Activated naive CD8-positive, alpha-beta T cell treated with anti-CD3 and anti-CD28 coated beads, Interleukin-2, amount 50 U/mL, for 24 hours (primary cell): ENCODE measurements at regions not wholly inside any gene's neighbourhood (a gene's known extent, or its start where the extent isn't known, plus 50 kb on each side); places are given as distances from the start of the nearest gene placed in this dataset.

ENCODE experiments used
- ATAC-seq: fragments of 150-1000 bp; cut with Tn5 transposase; one replicate; pipeline ENCODE4 v1.10.0; 2021
- DNase-seq: peaks from one replicate; pipeline ENCODE4 v3.0.0; 2021
- H3K27ac Mint-ChIP-seq: one replicate; pipeline ENCODE4 v1.8.0; 2021; ENCODE audit warnings: mild to moderate bottlenecking, mixed read lengths
- H3K27me3 Mint-ChIP-seq: one replicate; pipeline ENCODE4 v1.8.0; 2021; ENCODE audit warnings: mixed read lengths
- H3K36me3 Mint-ChIP-seq: one replicate; pipeline ENCODE4 v1.8.0; 2021; ENCODE audit warnings: low read depth, mixed read lengths
- H3K4me1 Mint-ChIP-seq: one replicate; pipeline ENCODE4 v1.8.0; 2021; ENCODE audit warnings: mixed read lengths
- H3K4me3 Mint-ChIP-seq: one replicate; pipeline ENCODE4 v1.8.0; 2021; ENCODE audit warnings: mild to moderate bottlenecking, moderate library complexity, mixed read lengths
- H3K9me3 Mint-ChIP-seq: one replicate; pipeline ENCODE4 v1.8.0; 2021; ENCODE audit warnings: mixed read lengths

- Mint-ChIP-seq H3K4me1 (peaks cover 19% of the 10 kb centered on the region), H3K36me3 (no peaks in the 10 kb centered on the region), H3K27ac (no peak overlapping the region), H3K4me3 (no peak overlapping the region), H3K9me3 (peaks cover 7% of the 10 kb centered on the region), H3K27me3 (peaks cover 2% of the 10 kb centered on the region)
- no peak for DNase-seq
- no peak for ATAC-seq
Measured at GRCh38 chr12:67797185-67797741, 148.7 kb downstream of the DYRK2 start.

- Mint-ChIP-seq H3K9me3 (peaks cover 6% of the 10 kb centered on the region), H3K36me3 (no peaks in the 10 kb centered on the region), H3K4me3 (no peak overlapping the region), H3K27me3 (peaks cover 2% of the 10 kb centered on the region), H3K4me1 (peaks cover 22% of the 10 kb centered on the region), H3K27ac (no peak overlapping the region)
- DNase-seq (no peak), ATAC-seq (no peak)
Measured at GRCh38 chr12:67797753-67798152, 149.2 kb downstream of the DYRK2 start.

GRCh38 chr12:67798768-67799167 lies 150.2 kb downstream of the DYRK2 start:
- ATAC-seq: no peak
- Mint-ChIP-seq H3K4me3 (no peak overlapping the region), H3K27ac (no peak overlapping the region), H3K9me3 (no peaks in the 10 kb centered on the region), H3K4me1 (peaks cover 24% of the 10 kb centered on the region), H3K27me3 (peaks cover 2% of the 10 kb centered on the region), H3K36me3 (no peaks in the 10 kb centered on the region)
- no peak for DNase-seq

GRCh38 chr12:67802731-67803130 lies 154.2 kb downstream of the DYRK2 start:
- H3K27ac Mint-ChIP-seq: no peak overlapping the region
- DNase-seq: no peak
- peaks cover 27% of the 10 kb centered on the region for H3K4me1 Mint-ChIP-seq
- ATAC-seq: no peak
- peaks cover 2% of the 10 kb centered on the region for H3K27me3 Mint-ChIP-seq
- no peaks in the 10 kb centered on the region for H3K9me3 Mint-ChIP-seq
- H3K4me3 Mint-ChIP-seq: no peak overlapping the region
- H3K36me3 Mint-ChIP-seq: no peaks in the 10 kb centered on the region

DNA sequence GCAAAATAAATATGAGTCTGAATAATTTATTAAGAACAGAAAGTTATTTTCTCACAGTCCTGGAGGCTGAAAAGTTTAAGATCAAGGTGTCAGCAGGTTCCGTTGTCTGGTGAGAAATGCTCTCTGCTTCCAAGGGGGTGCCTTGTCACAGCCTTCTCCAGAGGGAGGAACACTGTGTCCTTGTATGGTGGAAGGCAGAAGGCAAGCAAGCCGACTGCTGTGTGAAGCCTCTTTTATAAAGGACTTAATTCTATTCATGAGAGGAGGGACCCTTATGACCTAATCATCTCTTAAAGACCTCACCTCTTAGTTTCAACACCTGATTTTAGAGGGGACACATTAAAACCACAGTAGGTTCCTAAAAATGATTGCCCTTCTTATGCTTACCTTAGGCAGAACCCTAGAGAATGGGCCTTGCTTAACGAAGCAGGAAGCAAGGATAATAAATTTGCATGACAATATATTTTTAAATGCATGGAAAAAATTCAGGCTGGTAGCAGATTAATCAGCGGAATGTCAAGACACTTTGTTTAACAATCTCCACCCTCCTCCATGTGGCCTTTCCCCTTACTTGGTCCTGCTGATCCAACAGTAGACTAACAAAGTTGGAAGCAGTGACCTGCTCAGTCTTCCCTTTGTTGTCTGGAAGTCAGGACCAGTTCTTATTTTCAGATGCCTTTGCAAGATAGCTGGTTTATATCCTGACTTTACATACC lies 154.9 kb downstream of the DYRK2 start:
- no peaks in the 10 kb centered on the region for H3K36me3 Mint-ChIP-seq
- H3K4me1 Mint-ChIP-seq: peaks cover 29% of the 10 kb centered on the region
- H3K9me3 Mint-ChIP-seq: no peaks in the 10 kb centered on the region
- H3K27ac Mint-ChIP-seq: no peak overlapping the region
- H3K27me3 Mint-ChIP-seq: peaks cover under 1% of the 10 kb centered on the region
- DNase-seq: no peak
- H3K4me3 Mint-ChIP-seq: no peak overlapping the region
- ATAC-seq: no peak

GRCh38 chr12:67804168-67804567 lies 155.6 kb downstream of the DYRK2 start:
- ATAC-seq (peak; percentile 97), DNase-seq (peak; percentile 38)
- Mint-ChIP-seq H3K4me1 (peaks cover 26% of the 10 kb centered on the region), H3K27me3 (peaks cover 3% of the 10 kb centered on the region), H3K9me3 (no peaks in the 10 kb centered on the region), H3K36me3 (no peaks in the 10 kb centered on the region), H3K4me3 (no peak overlapping the region), H3K27ac (no peak overlapping the region)

GRCh38 chr12:67807814-67808213 lies 159.3 kb downstream of the DYRK2 start:
- Mint-ChIP-seq H3K27ac (no peak overlapping the region), H3K4me3 (no peak overlapping the region), H3K9me3 (peaks cover 6% of the 10 kb centered on the region), H3K27me3 (peaks cover 3% of the 10 kb centered on the region), H3K4me1 (peaks cover 13% of the 10 kb centered on the region), H3K36me3 (peaks cover 2% of the 10 kb centered on the region)
- ATAC-seq: no peak
- DNase-seq: no peak

GRCh38 chr12:67810166-67810565 lies 161.6 kb downstream of the DYRK2 start:
- no peak overlapping the region for H3K4me3 Mint-ChIP-seq
- peaks cover 20% of the 10 kb centered on the region for H3K9me3 Mint-ChIP-seq
- ATAC-seq (no peak), DNase-seq (no peak)
- H3K36me3 Mint-ChIP-seq: peaks cover 2% of the 10 kb centered on the region
- peaks cover 17% of the 10 kb centered on the region for H3K4me1 Mint-ChIP-seq
- no peak overlapping the region for H3K27ac Mint-ChIP-seq
- peaks cover 3% of the 10 kb centered on the region for H3K27me3 Mint-ChIP-seq

- peaks cover 32% of the 10 kb centered on the region for H3K9me3 Mint-ChIP-seq
- peaks cover 17% of the 10 kb centered on the region for H3K4me1 Mint-ChIP-seq
- ATAC-seq (peak; percentile 72), DNase-seq (no peak)
- H3K4me3 Mint-ChIP-seq: no peak overlapping the region
- no peak overlapping the region for H3K27ac Mint-ChIP-seq
- peaks cover 3% of the 10 kb centered on the region for H3K27me3 Mint-ChIP-seq
- H3K36me3 Mint-ChIP-seq: peaks cover 11% of the 10 kb centered on the region
Measured at GRCh38 chr12:67811437-67812361, 163.2 kb downstream of the DYRK2 start.

DNA sequence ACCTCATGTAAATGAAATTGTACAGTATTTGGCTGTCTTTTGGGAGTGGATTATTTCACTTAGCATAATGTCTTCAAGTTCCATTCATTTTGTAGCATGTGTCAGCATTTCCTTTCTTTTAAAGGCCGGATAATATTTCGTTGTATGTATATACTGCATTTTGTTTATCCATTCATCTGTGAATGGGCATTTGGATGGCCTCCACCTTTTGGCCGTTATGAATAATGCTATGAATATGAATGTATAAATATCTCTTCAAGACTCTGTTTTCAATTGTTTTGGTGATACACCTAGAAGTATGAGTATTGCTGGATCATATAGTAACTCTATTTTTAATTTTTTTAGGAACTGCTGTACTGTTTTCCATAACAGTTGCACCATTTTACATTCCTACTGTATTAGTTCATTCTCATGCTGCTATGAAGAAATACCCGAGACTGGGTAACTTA lies 164.9 kb downstream of the DYRK2 start:
- H3K36me3 Mint-ChIP-seq: peaks cover 13% of the 10 kb centered on the region
- peaks cover 12% of the 10 kb centered on the region for H3K4me1 Mint-ChIP-seq
- DNase-seq: no peak
- no peak overlapping the region for H3K4me3 Mint-ChIP-seq
- ATAC-seq: no peak
- no peak overlapping the region for H3K27ac Mint-ChIP-seq
- peaks cover 43% of the 10 kb centered on the region for H3K9me3 Mint-ChIP-seq
- peaks cover 3% of the 10 kb centered on the region for H3K27me3 Mint-ChIP-seq

DNA sequence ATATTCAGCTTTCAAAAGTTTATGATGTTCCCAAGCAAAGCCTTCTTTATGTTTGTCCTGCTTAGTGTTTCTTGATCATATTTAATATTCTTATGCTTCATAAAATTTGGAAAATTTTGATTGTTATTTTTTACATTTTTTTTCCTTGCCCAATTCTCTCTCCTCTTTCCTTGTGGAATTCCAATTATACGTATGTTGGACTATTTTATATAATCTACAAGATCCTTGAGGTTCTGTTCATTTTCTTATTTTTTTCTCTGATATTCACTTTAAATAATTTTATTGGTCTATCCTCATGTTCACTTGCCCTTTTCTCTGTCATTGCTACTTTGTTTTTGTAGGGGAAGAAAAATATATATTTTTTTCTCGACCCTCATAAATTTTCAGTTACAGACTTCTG lies 167.7 kb downstream of the DYRK2 start:
- Mint-ChIP-seq H3K36me3 (peaks cover 13% of the 10 kb centered on the region), H3K9me3 (peaks cover 41% of the 10 kb centered on the region), H3K4me1 (peaks cover 9% of the 10 kb centered on the region), H3K27ac (no peak overlapping the region), H3K4me3 (no peak overlapping the region), H3K27me3 (no peaks in the 10 kb centered on the region)
- ATAC-seq (no peak), DNase-seq (no peak)

- Mint-ChIP-seq H3K4me1 (peaks cover under 1% of the 10 kb centered on the region), H3K27me3 (no peaks in the 10 kb centered on the region), H3K4me3 (no peak overlapping the region), H3K9me3 (peaks cover 33% of the 10 kb centered on the region), H3K36me3 (peaks cover 11% of the 10 kb centered on the region), H3K27ac (no peak overlapping the region)
- DNase-seq: no peak
- ATAC-seq: no peak
Measured at GRCh38 chr12:67818459-67818903, 169.9 kb downstream of the DYRK2 start.

DNA sequence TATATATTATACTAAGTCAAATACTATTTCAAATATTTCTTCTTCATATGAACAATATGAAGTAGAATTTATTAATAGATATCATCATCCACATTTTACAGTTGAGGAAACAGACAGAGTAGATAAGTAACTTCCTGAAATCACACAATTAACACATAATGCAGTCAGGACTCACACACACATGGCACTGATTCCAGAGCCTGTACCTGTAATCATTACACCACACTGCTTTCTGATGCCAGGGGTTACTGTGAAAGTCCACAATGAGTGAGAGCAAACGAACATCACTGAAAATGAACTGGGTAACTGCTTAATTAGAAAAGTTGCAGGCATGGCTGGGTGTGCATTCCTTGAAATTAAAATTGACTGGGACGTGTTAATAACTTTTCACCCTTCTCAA lies 169.3 kb upstream of the IFNG-AS1 start:
- Mint-ChIP-seq H3K4me3 (no peak overlapping the region), H3K27ac (no peak overlapping the region), H3K36me3 (peaks cover 11% of the 10 kb centered on the region), H3K4me1 (no peaks in the 10 kb centered on the region), H3K9me3 (peaks cover 25% of the 10 kb centered on the region), H3K27me3 (no peaks in the 10 kb centered on the region)
- DNase-seq (no peak), ATAC-seq (no peak)

- Mint-ChIP-seq H3K9me3 (peaks cover 19% of the 10 kb centered on the region), H3K4me3 (no peak overlapping the region), H3K36me3 (peaks cover 11% of the 10 kb centered on the region), H3K27me3 (no peaks in the 10 kb centered on the region), H3K27ac (no peak overlapping the region), H3K4me1 (no peaks in the 10 kb centered on the region)
- DNase-seq (no peak), ATAC-seq (no peak)
Measured at GRCh38 chr12:67820694-67821093, 168.6 kb upstream of the IFNG-AS1 start.

DNA sequence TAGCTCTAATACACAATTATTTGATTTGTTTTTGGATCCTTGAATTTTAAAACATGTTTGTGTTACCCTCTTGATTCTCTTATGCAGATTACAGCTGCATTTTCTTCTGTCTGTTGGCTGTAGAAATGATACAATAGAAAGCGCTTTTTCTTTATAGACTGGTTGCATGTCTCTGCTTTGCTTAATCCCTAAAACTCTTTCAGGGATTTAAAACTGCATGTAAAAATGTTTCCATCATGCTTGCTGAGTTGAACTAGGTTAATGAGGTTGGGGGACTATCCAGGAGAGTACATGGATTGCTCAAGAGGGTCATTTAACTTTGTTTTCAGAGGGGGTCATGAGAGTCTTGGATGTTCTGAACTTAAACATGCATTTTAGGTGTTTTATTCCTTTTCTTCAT lies 166.4 kb upstream of the IFNG-AS1 start:
- ATAC-seq (no peak), DNase-seq (no peak)
- no peak overlapping the region for H3K4me3 Mint-ChIP-seq
- no peak overlapping the region for H3K27ac Mint-ChIP-seq
- H3K9me3 Mint-ChIP-seq: peaks cover 3% of the 10 kb centered on the region
- peaks cover 8% of the 10 kb centered on the region for H3K4me1 Mint-ChIP-seq
- H3K27me3 Mint-ChIP-seq: no peaks in the 10 kb centered on the region
- no peaks in the 10 kb centered on the region for H3K36me3 Mint-ChIP-seq
